ENCODE measurements at regions not wholly inside any gene's neighbourhood (a gene's known extent, or its start where the extent isn't known, plus 50 kb on each side); places are given as distances from the start of the nearest gene placed in this dataset.

DNA sequence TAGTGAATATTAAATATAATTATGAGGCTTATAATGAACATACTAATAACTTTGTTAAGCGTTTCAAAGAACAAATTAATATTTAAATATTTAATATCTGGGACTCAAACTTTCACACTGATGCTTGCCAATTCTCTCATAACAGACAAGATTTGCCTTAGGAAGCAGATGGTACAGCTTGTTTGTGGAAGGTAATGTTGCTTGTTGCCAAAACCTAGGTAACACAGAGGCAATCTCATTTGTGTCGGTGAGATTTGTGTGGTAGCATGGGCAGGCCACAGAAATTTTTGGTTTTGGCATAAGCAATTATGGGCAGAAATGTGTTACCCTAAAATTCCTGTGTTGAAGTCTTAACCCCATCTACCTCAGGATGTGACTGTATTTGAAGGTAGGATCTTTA lies 114.9 kb upstream of the AFF2 start:
- no peak for TF ChIP-seq CTCF (IDR thresholded peaks at IDR 0.05; ENCODE audit: insufficient read depth, low read depth, low read length, missing control alignments)
- DNase-seq (ENCODE audit: low read depth), result no peak
- no peak overlapping the region for H3K4me3 ChIP-seq (ENCODE audit: low read length)

DNA sequence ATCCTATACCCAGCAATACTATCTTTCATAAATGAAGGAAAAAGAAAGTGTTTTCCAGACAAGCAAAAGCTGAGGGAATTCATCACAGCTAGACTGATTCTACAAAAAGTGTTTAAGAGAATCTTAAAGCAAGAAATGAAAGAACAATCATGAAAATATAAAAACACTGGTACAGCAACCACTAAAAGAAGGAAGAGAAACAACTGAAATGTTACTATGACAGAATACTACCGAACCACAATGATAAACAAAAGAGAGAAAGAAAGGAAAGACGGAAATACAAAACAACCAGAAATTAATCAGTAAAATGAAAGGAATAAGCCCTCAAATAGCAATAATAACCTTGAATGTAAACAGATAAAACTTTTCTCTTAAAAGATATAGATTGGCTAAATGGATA lies 110.8 kb upstream of the AFF2 start:
- DNase-seq (ENCODE audit: low read depth), result no peak
- H3K4me3 ChIP-seq (ENCODE audit: low read length), result no peak overlapping the region
- no peak for TF ChIP-seq CTCF (IDR thresholded peaks at IDR 0.05; ENCODE audit: insufficient read depth, low read depth, low read length, missing control alignments)

DNA sequence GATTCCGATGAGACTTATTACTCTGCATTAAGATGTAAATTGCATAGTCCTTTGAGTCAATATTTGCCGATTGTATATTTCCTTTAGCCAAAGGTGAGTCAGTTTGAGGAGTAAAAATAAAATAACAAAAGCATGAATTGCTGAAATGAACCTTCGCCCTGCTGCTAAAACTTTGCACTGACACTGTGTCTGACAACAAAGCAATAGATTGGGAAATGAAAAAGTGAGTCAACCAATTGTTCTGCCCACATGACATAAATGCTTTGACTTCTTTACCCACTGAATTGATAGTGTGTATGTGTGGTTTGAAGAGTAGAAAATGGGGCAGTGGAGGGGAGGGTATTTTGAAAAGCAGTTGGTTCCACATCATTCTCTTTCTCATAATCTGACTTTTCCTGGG lies 88.4 kb upstream of the AFF2 start:
- peak; percentile 48 for DNase-seq (ENCODE audit: low read depth)
- no peak overlapping the region for H3K4me3 ChIP-seq (ENCODE audit: low read length)
- TF ChIP-seq CTCF (IDR thresholded peaks at IDR 0.05; ENCODE audit: insufficient read depth, low read depth, low read length, missing control alignments), result no peak

GRCh38 chrX:148416142-148416541 lies 84.3 kb upstream of the AFF2 start:
- no peak for TF ChIP-seq CTCF (IDR thresholded peaks at IDR 0.05; ENCODE audit: insufficient read depth, low read depth, low read length, missing control alignments)
- no peak overlapping the region for H3K4me3 ChIP-seq (ENCODE audit: low read length)
- peak; percentile 0 for DNase-seq (ENCODE audit: low read depth)

DNA sequence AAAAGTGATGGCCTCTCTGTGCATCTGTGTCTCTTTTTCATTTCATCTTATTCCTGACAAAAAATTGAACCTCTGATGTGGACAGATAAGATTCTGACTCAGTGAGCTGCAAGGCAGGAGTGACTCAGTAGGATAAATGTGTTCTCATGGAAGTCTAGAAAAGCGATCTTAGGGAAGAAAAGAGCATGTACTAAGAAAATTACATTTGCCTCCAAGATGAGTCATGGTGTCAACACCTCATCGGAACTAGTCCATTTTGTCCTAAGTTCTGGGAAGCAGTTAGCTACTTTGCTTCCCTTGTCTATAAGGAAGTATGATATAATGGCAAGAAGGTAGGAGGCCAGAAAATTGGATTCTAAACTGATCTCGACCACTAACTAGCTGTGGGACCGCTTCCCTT lies 83.5 kb upstream of the AFF2 start:
- no peak overlapping the region for H3K4me3 ChIP-seq (ENCODE audit: low read length)
- no peak for TF ChIP-seq CTCF (IDR thresholded peaks at IDR 0.05; ENCODE audit: insufficient read depth, low read depth, low read length, missing control alignments)
- peak; percentile 27 for DNase-seq (ENCODE audit: low read depth)

DNA sequence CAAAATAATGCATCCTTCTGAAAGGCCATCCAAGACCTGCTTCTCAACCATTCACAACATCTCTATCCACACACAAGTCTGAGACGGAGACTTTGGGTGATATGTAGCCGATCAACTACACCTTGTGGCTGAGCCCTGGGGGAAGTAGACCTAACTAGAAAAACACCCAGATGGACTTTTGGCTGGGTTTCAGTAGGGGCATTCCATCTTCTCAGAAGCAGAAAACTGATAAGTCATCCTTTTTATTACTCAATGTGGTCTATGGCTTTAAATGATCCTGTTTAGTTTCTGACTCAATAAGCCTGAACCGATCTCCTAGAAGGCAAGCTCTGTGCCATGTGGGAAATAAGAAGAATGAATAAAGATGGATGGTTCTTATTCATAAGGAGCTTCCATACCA lies 82.5 kb upstream of the AFF2 start:
- no peak overlapping the region for H3K4me3 ChIP-seq (ENCODE audit: low read length)
- TF ChIP-seq CTCF (IDR thresholded peaks at IDR 0.05; ENCODE audit: insufficient read depth, low read depth, low read length, missing control alignments), result no peak

DNA sequence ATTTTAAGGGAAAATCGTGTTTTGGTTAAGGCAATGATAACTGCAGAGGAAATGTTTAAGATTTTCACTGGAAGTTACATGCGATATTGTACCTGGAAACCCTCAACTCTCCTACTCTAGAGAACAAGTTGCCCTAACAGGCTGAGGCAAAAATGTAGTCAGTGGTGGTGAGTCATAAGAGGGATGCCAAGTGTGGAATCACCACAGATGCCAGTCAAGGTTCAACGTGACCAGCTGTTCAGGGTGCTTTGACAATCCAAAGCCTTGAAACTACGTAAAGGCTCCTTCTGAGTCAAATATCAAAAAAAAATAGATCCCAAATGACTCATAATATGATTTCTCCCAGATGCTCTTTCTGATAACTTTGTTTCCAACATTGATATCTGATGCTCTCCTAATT lies 77.9 kb upstream of the AFF2 start:
- no peak overlapping the region for H3K4me3 ChIP-seq (ENCODE audit: low read length)
- peak; percentile 27 for DNase-seq (ENCODE audit: low read depth)
- TF ChIP-seq CTCF (IDR thresholded peaks at IDR 0.05; ENCODE audit: insufficient read depth, low read depth, low read length, missing control alignments), result no peak

More for the DNA sequence above, 82.5 kb upstream of the AFF2 start:
- DNase-seq (ENCODE audit: low read depth), result peak; percentile 0

Measured in epithelial cell of esophagus (primary cell).